ENCODE measurements at regions not wholly inside any gene's neighbourhood (a gene's known extent, or its start where the extent isn't known, plus 50 kb on each side); places are given as distances from the start of the nearest gene placed in this dataset.
"Not testable (repeated sequence)": the region's sequence is repeated elsewhere in the genome, so short reads cannot be mapped to it uniquely, and the experiment has no call there.

DNA sequence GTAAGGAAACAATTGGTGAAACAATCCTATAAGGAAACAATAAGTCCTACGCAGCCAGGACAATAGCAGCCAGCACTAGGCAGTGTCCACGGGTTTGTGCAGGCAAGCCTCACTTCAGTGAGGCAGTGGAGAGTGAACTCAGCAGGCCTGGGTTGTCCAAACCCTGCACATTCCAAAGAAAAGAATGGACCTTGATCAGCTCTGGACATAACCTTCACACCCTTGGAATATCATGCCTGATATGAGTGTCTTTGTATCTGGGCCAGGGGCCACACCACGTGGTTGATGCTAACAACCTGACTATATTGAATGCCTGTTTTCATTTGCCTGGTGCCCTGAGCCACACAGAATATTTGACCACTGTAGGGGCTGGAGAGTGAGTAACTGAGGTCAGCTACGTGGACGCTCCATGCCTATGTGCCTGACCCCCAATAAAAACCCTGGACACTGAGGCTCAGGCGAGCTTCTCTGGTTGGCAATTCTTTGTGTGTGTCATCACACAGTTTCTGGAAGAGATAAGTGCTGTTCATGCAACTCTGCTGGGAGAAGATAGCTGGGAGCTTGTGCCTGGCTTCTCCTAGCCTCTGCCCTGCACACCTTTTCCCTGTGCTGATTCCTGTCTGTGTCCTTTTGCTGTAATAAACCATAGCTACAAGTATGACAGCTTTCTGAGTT, 81.4 kb upstream of the NCOR2 start:
- DNase-seq: no peak

DNA sequence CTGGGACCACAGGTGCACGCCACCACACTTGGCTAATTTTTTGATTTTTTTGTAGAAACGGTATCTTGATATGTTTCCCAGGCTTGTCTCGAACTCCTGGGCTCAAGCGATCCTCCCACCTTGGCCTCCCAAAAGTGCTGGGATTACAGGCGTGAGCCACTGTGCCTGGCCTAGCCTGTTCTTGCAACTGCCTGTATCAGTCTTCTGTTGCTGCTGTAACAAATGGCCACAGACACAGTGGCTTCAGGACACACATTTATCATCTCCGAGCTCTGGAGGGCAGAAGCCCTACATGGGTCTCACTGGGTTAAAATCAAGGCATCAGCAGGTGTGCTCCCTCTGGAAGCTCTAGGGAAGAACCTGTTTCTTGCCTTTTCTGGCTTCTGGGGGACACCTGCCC, 79.9 kb upstream of the NCOR2 start:
- no peak for DNase-seq

DNA sequence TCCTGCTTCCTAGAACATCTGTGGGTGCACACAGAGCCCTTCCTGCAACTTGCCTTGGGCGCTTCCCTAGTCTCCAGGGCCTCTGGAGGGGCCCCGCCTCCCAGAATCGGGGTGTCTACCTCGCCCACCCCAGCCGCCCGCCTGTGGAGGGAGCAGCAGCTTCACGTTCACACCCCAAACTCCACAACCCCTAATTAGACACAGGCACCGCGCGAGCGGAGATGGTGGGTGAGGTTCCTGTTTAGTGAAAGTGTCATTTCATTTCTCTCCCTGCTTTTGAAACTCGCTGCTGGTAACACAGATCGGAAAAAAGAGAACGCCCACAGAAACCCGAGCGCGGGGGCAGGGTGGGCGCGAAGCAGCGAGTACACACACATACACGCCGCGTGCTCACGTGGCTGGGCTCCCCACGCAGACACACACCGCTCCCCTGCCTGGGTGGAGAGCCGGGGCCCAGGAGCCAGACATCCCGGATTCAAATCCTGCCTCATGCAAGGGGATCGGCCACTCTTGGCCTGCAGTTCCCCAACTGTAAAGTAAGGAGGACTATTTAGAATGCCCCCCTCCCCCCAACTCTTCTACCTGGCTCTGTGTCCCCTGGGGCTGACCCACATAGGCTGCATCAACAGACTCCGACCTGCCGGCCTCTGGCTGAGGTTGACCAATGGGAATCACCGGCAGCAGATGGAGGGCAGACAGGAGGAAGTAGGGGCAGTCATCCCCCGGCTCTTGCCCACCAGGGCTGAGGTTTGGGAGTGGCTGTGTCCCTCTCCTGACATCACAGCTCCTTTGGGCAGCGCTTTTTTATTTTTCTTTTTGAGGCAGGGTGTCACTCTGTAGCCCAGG, 79.2 kb upstream of the NCOR2 start:
- no peak for DNase-seq

DNA sequence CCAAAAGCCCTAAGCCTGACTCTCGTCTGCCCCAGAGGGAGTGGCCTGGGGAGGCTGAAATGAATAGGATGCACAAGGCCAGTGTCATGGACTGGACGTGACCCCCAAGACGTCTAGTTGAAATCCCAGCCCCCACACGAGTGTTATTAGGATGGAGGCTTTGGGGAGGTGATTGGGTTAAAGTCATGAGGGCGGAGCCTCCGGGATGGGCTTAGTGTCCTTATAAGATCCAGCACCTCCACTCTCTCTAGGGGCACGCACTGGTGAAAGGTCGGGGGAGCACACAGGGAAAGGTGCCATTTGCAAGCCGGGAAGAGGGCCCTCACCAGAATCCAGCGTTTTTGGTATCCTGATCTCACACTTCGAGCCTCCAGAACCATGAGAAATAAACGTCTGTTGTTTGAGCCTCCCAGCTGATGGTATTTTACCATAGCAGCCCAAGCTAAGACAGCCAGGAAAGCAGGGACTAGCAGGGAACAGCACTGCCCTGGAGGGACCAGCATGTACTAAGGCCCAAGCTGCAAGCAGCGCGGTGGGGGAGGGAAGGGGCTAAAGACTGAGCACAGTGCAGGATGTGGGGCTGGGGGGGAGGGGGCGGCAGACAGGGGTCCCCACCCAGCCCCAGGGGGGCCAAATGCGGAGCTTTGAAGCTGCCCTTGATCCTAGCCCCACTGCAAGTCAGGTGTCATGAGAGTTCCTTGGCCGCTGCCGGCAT, 78.3 kb upstream of the NCOR2 start:
- DNase-seq: no peak

DNA sequence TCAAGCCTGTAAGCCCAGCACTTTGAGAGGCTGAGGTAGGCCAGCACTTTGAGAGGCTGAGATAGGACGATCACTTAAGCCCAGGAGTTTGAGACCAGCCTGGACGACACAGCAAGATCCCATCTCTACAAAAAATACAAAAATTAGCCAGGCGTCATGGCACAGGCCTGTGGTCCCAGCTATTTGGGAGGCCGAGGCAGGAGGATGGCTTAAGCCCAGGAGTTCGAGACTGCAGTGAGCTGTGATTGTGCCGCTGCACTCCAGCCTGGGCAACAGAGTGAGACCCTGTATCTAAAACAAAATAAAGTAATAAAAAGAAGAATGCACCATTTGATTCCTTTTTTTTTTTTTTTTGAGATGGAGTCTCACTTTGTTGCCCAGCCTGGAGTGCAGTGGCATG, 76.4 kb upstream of the NCOR2 start:
- not testable (repeated sequence) for DNase-seq

DNA sequence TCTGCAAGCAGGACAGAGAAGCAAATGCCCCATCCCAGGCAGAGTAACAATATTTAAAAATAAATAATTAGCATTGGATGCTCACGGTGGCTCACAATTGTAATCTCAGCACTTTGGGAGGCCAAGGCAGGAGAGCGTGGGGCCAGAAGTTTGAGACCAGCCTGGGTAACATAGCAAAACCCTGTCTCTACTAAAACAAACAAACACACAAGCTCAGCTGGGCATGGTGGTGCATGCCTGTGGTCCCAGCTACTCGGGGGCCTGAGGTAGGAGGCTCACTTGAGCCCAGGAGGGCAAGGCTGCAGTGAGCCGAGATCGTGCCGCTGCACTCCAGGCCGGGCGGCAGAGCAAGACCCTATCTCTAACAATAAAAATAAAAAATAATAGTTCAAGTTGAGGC, 74.7 kb upstream of the NCOR2 start:
- DNase-seq: no peak

DNA sequence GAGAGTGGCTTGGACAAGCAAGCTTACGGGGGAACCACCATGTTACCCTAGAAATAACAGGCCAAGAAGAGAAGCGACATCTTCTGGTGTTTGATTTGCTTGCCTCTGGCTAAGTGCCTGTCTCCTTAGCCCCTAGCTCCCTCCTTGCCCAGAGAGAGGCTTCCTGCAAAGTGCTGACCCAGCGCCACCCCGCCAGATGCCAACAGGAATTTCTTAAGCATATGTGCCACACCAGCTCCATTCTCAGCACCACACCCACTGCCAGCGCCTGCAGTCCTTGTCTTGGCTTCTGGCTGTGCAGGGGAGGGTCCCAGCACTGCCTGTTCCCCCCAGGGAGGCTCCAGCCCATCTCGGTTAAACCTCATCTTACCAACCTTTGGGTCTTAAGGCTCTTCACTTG, 74.2 kb upstream of the NCOR2 start:
- DNase-seq: no peak

DNA sequence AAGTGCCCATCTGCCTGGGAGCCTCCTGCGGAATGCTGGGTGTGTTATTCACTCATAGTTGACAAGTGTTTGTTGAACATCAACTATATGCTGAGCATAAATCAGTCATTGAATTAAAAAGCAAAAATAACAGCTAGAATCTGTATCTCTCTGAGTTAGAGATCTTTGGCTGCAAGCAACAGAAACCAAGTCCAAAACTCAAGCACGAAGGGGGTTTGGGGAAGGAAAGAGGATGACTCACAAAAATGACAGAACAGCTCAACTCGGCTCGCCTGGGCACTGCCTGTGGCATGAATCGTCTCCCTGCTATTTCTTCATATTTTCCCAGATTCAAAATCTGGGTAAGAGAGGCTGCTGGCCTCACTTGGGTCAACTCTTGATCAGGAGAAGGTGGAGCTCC, 72.6 kb upstream of the NCOR2 start:
- no peak for DNase-seq

DNA sequence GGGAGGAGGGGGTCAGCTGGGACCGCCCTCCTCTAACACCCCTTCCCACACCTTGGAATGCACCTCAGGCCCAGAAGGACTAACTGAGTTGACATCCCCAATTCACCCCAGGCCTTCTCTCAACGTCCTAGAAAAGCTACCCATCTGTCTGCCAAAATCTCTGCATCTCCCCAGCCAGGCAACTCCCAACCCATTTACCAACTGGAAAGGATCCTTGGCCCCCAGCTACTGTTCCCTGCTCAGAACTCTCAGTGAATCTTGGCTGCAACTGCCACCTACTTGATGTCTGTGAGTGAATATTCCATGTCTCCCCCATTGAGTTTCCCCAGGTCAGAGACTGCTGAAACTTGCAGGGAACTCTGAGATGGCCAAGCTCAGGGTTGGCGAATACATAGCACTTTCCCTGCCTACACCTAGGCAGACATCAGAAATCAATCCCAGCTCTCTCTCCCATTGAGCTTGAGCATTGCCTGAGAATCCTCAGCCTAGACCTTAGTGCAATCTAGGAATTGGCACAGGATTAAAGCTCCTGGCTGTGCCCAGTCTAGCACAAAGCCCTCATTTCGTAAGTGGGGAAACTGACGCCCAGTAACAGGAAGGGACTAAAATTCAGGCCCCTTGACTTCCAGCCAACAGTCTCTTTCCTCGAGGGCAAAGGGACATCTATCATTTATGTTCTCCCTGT, 71.9 kb upstream of the NCOR2 start:
- DNase-seq: no peak

DNA sequence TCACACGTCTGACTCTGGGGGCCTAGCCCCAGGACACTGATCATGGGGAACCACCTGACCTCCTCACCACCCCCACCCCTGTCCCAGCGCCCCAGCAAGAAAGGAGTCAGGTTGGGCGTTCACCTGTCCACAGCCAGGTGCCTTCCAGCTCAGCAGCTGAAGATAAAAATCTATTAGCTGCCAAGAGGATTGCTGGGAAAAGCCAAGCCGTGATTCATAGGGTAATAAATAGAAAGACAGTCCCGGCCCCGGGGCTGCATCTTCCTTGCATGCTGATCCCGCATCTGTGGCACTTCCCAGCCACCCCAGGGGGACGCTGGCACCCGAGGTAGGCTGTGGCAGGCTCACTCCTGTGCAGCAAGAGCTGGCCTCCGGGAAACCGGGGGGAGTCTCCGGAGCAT, 70.2 kb upstream of the NCOR2 start:
- DNase-seq: no peak

DNA sequence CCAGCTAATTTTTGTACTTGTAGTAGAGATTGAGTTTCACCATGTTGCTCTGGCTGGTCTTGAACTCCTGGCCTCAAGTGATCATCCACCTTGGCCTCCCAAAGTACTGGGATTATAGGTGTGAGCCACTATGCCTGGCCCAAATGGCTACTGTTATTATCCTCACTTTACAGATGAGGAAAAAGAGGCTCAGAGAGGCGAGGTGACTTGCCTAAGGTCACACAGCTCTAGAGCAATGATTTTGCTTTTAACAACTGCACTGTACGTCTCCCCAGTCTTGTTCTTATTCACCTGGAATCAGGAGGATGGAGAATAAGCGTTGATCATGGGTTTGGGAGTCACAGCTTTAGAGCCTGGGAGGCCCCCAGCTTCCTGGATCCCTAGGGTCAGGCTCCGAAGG, 69.8 kb upstream of the NCOR2 start:
- no peak for DNase-seq

DNA sequence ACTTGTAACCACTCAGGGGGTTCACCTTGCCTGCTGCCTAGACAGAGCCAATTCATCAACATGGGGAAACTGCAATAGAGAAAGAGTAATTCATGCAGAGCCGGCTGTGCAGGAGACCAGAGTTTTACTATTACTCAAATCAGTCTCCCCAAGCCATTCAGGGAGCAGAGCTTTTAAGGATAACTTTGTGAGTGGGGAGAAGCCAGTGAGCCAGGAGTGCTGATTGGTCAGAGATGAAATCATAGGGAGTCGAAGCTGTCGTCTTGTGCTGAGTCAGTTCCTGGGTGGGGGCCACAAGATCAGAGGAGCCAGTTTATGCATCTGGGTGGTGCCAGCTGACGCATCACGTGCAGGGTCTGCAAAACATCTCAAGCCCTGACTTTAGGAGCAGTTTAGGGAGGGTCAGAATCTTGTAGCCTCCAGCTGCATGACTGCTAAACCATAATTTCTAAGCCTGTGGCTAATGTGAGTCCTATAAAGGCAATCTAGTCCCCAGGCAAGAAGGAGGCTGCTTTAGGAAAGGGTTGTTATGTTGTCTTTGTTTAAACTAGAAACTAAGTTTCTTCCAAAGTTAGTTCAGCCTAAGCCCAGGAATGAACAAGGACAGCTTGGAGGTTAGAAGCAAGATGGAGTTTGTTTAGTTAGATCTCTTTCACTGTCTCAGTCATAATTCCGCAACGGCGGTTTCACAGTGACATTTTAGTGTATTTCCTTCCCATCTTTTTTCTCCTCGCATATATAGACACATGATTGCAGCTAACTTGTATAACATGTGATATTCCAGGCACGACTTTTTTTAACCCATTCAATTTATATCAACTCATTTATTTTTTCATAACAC, 68.9 kb upstream of the NCOR2 start:
- peak; percentile 13 for DNase-seq

DNA sequence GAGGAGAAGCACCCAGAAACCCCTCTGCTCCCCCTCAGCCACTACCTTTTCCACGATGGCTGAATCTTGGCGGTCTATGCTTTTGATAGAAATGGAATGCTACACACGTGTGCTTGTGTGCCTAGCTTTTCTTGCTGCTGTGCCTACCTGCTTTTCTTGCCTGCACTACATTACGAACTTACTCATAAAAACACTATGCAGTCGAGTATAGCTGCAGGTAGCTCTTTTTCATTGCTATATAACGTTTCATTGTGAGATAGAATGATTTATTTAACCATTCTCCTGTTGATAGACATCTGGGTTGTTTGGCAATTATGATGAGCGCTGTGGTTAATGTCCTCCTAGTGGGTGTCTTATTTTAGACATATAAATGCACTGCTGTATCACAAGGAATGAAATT, 67.9 kb upstream of the NCOR2 start:
- no peak for DNase-seq

DNA sequence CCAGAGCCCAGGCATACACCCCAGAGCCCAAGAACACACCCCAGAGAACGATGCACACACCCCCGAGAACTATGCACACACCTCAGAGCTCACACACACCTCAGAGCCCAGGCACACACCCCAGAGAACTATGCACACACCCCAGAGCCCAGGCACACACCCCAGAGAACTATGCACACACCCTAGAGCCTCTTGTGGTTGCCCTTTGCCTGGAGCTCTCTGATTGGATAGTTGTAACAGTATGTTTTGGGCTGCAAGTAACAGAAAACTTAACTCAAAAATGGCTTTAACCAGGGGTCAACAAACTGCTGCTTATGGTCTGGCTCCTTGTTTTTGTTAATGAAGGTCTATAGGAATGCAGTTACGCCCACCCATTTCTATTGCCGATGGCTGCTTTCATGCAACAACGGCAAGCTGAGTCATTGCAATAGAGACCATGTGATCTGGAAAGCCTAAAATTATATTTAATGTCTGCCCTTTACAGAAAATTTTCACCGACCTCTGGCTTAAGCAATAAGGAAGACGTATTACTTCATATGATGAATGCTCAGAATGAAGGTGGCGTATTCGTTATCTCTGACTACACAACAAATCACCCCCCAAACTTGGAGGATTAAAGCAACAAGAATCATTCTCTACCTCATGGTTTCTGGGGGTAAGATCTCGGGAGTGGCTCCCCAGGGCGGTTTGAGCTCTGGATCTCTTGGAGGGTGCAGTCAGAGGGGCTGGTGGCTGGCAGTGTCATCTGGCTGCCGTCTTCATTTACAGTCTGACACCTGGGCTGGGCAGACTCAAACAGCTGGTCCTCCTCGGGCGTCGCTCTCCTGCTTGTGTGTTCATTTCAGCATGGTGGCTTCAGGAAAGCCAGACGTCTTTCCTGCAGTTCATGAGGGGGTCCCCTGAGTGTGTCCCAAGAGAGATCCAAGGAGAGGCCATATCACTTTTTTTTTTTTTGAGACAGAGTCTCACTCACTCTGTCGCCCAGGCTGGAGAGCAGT, 66.3 kb upstream of the NCOR2 start:
- no peak for DNase-seq

DNA sequence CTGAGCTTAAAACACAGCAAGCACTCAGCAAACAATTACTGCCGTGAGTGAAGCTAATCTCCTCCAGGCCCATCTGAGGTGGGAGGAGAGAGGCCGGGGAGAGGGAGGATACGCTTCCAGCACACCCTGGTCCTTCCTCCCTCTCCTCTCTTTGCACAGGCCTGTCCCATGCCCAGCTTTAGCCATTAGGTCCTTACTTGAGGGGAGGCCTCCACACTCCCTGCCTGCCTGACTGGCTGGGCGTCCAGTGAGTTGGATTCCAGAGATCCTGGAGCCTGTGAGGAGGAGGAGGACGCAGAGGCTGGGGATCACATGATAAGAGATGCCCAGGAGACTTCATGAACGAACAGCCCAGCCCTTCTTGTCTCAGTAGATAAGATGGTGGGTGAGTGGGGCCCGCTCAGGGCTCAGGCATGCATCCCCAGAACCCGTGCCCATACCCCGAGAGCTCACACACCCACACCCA, 65.1 kb upstream of the NCOR2 start:
- DNase-seq: no peak

DNA sequence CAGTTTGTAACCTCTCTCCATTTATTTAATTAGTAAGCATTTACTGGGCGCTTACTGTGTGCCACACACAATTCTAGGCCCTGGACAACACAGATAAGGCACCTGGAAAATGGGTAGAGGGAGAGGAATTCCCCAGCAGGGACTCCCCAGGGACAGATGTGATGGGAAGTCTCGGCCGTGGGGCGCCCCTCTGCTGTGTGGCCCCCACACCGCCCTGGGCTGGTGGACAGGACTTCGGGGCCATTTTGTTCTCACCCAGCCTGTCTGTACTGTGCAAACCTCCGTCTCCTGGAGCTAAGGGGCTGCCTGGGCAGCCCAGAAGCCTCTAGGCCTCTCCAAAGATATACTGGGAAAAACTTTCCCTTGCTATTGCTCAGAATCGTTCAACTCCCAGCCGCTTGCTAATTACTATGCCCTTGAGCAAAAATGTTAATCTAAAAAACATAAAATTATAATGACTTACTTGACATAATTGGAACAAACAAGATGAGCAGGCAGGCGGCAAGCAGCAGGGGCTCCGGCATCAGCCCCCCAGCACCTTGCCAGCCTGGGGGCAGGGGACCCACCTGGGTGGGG, 64.4 kb upstream of the NCOR2 start:
- DNase-seq: no peak

DNA sequence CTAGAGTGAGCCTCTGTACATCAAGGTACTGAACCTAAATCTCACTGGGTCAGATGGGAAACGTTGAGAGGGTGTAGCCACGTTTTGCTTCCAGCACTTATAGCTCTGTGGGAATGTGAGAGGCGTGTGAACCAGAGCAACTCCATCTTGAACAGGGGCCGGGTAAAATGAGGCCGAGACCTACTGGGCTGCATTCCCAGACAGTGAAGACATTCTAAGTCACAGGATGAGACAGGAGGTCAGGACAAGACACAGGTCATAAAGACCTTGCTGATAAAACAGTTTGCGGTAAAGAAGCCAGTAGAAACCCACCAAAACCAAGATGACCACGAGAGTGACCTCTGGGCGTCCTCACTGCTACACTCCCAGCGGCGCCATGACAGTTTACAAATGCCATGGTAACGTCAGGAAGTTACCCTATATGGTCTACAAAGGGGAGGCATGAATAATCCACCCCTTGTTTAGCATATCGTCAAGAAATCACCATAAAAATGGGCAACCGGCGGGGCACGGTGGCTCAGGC, 63.4 kb upstream of the NCOR2 start:
- no peak for DNase-seq

DNA sequence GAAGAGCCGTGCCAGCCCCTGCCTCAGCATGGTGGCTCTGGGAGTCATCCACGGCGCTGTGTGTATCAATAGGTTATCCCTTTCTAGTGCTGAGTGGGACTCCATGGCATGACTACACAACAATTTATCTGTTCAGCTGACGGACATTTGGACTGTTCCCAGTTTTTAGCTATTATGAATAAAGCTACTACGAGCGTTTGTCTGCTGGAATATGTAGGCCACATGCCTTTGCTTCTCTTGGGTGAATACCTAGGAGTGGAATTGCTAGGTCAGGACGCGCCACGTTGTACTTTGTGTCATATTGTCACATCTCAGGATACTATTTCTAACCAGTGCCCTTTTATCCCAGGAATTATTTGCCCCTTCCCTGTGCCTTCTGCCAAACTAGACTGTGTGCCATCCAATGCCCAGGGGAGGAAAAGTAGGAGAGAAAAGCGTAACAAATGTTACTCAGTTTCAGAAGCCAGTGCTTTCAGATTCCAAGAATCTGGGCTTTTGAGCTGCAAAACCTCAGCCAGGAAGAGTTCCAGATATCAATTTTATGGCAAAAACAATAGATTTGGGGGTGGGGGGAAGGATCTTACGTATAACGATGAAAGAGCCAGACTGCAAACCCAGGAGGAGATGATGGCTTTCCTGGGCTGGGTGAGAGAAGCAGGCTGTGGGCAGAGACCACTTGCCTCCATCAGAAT, 62.5 kb upstream of the NCOR2 start:
- no peak for DNase-seq

DNA sequence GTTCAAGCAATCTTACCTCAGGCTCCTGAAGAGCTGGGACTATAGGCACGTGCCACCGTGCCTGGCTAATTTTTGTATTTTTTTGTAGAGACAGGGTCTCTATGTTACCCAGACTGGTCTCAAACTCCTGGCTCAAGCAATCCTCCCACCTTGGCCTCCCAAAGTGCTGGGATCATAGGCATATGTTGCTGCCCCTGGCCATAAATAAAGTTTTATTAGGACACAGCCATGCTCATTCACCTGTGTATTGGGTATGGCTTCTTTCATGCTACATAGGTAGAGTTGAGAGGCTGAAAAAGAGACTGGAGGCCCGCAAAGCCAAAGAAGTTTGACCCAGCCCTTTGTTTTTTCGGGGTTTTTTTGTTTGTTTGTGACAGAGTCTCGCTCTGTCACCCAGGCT, 61.7 kb upstream of the NCOR2 start:
- no peak for DNase-seq

DNA sequence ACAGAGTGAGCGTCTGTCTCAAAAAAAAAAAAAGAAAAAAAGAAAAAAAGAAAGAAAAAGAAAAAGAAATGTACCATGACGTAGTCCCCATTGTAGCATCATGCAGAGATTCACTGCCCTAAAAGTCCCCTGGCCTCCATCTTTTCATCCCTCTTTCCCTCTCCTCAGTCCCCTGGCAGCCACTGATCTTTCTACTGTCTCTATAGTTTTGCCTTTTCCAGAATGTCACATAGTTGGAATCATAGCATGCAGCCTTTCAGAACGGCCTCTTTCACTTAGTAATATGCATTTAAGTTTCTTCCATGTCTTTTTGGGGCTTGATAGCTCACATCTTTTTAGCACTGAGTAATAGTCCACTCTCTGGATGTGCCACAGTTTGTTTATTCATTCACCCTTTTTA, 60.5 kb upstream of the NCOR2 start:
- no peak for DNase-seq
